B cell (primary cell): ENCODE measurements at regions not wholly inside any gene's neighbourhood (a gene's known extent, or its start where the extent isn't known, plus 50 kb on each side); places are given as distances from the start of the nearest gene placed in this dataset.

Experiments used
- ATAC-seq: fragments of 200-7000 bp; cut with Tn5 transposase; one replicate; pipeline ENCODE4 v1.10.0; 2021; ENCODE audit warnings: low read depth, mild to moderate bottlenecking, moderate number of reproducible peaks, moderate library complexity
- CTCF ChIA-PET: fragments of 350-600 bp; sonication (Branson Sonifier 250); formaldehyde crosslinking; loops from one replicate; lab custom pipeline; 2021; ENCODE audit warnings: antibody characterized with exemption, inconsistent platforms; lab: Charles Lee
- POLR2A ChIA-PET: fragments of 350-600 bp; sonication (Branson Sonifier 250); formaldehyde crosslinking; loops from one replicate; lab custom pipeline; 2021; ENCODE audit warnings: antibody characterized with exemption; lab: Charles Lee
- DNase-seq: peaks from one replicate; pipeline ENCODE4 v3.0.0; 2013
- H2AFZ ChIP-seq: 2 replicates; pipeline ENCODE4 v1.6.1; 2012; ENCODE audit warnings: mild to moderate bottlenecking, low read depth, low read length; ENCODE audit not compliant: insufficient read depth, poor library complexity, severe bottlenecking
- H3K27ac ChIP-seq, 2 donors: 1 replicate in 1 of 2; 2 replicates in 1 of 2; pipeline ENCODE4 v1.5.1; 2012 to 2013; ENCODE audit warnings: low read length in 2 of 2, mild to moderate bottlenecking in 2 of 2, moderate library complexity in 1 of 2
- H3K27me3 ChIP-seq, 4 experiments: fragments of 200-600 bp in 1 of 4; sonication (generic) in 1 of 4; replicated peaks in 1 of 4; 1 replicate in 2 of 4; 2 replicates in 2 of 4; pipeline versions ENCODE4 v1.6.1 to v1.7.0; 2013 to 2016; ENCODE audit warnings: low read length in 3 of 4, mild to moderate bottlenecking in 2 of 4, mixed read lengths in 1 of 4, moderate library complexity in 1 of 4; ENCODE audit not compliant: insufficient read depth in 4 of 4, control insufficient read depth in 3 of 4; ENCODE audit errors: control extremely low read depth in 1 of 4
- H3K36me3 ChIP-seq, 2 experiments: replicated peaks in 1 of 2; 1 replicate in 1 of 2; 2 replicates in 1 of 2; pipeline versions ENCODE4 v1.6.1 to v1.7.1; 2013; ENCODE audit warnings: low read length in 1 of 2; ENCODE audit not compliant: insufficient read depth in 2 of 2, control insufficient read depth in 1 of 2; ENCODE audit errors: control extremely low read depth in 1 of 2, extremely low read depth in 1 of 2
- H3K4me1 ChIP-seq, 2 donors: fragments of 200-600 bp in 1 of 2; sonication (generic) in 1 of 2; 1 replicate in 1 of 2; 2 replicates in 1 of 2; pipeline versions ENCODE4 v1.5.1 to v1.6.1; 2013 to 2017; ENCODE audit warnings: low read length in 2 of 2; ENCODE audit not compliant: control insufficient read depth in 2 of 2, insufficient read depth in 2 of 2
- H3K4me2 ChIP-seq: replicated peaks from 2 replicates; pipeline ENCODE3; 2012; ENCODE audit warnings: mild to moderate bottlenecking, low read depth, low read length; ENCODE audit not compliant: poor library complexity, severe bottlenecking
- H3K4me3 ChIP-seq, 5 experiments: fragments of 200-600 bp in 1 of 5; sonication (generic) in 1 of 5; 1 replicate in 3 of 5; 2 replicates in 2 of 5; pipeline versions ENCODE4 v1.5.1 to v1.7.0; 2011 to 2016; ENCODE audit warnings: low read length in 4 of 5, mild to moderate bottlenecking in 4 of 5, low read depth in 2 of 5, control low read depth in 1 of 5, moderate library complexity in 1 of 5; ENCODE audit not compliant: insufficient read depth in 1 of 5; ENCODE audit errors: control extremely low read depth in 1 of 5, extremely low read depth in 1 of 5
- H3K79me2 ChIP-seq: fragments of 200-600 bp; sonication (generic); one replicate; pipeline ENCODE4 v1.6.0; 2016; ENCODE audit warnings: low read length; ENCODE audit not compliant: control insufficient read depth, insufficient read depth
- H3K9ac ChIP-seq: fragments of 200-600 bp; sonication (generic); 2 replicates; pipeline ENCODE4 v1.6.1; 2017; ENCODE audit warnings: mild to moderate bottlenecking, low read length, moderate library complexity
- H3K9me3 ChIP-seq, 3 donors: one replicate each; pipeline versions ENCODE4 v1.6.1 to v1.7.1; 2013; ENCODE audit warnings: low read length in 2 of 3; ENCODE audit not compliant: control insufficient read depth in 2 of 3, insufficient read depth in 1 of 3; ENCODE audit errors: control extremely low read depth in 1 of 3
- H4K20me1 ChIP-seq: 2 replicates; pipeline ENCODE4 v1.6.0; 2012; ENCODE audit warnings: mild to moderate bottlenecking, low read length; ENCODE audit not compliant: insufficient read depth, control insufficient read depth, poor library complexity, severe bottlenecking
- H3K27ac Mint-ChIP-seq: one replicate; pipeline ENCODE4 v1.8.0; 2021; ENCODE audit warnings: mixed read lengths
- H3K27me3 Mint-ChIP-seq: one replicate; pipeline ENCODE4 v1.8.0; 2021; ENCODE audit warnings: mixed read lengths
- H3K4me1 Mint-ChIP-seq: one replicate; pipeline ENCODE4 v1.8.0; 2021; ENCODE audit warnings: mixed read lengths
- H3K4me3 Mint-ChIP-seq: one replicate; pipeline ENCODE4 v1.8.0; 2021; ENCODE audit warnings: mixed read lengths
- H3K9me3 Mint-ChIP-seq: one replicate; pipeline ENCODE4 v1.8.0; 2022; ENCODE audit warnings: mixed read lengths; ENCODE audit not compliant: insufficient read depth
- CTCF ChIP-seq: fragments of 200-600 bp; IDR thresholded peaks from one replicate; pipeline ENCODE4 v1.8.0; 2022; ENCODE audit warnings: antibody characterized with exemption, mild to moderate bottlenecking
- EZH2 ChIP-seq: IDR thresholded peaks from 2 replicates; pipeline ENCODE4 v1.6.1; 2012; ENCODE audit warnings: borderline replicate concordance, low read depth, mild to moderate bottlenecking, moderate library complexity, low read length; ENCODE audit not compliant: insufficient read depth, poor library complexity, severe bottlenecking
- WGBS: methylation state at CpG from one replicate; pipeline ENCODE4 v1.1.5; 2013; ENCODE audit warnings: missing lambda C conversion rate; ENCODE audit not compliant: insufficient coverage; 5-methylcytosine and 5-hydroxymethylcytosine counted together
- intact Hi-C: fragments of 100-400 bp; cut with micrococcal nuclease; formaldehyde crosslinking; loops from one replicate; pipeline ENCODE4 v1.10.0; 2022

- ATAC-seq (no peak), DNase-seq (no peak)
- no peak overlapping the region for H2AFZ ChIP-seq
- no peaks in the 10 kb centered on the region for H3K9me3 ChIP-seq
- no peaks in the 10 kb centered on the region for H3K4me1 ChIP-seq
- no peaks in the 10 kb centered on the region for H3K79me2 ChIP-seq
- H3K4me3 ChIP-seq: no peak overlapping the region
- no peak overlapping the region for H3K27ac Mint-ChIP-seq
- no peaks in the 10 kb centered on the region for H3K9me3 Mint-ChIP-seq
- no peaks in the 10 kb centered on the region for H3K4me1 Mint-ChIP-seq
- H4K20me1 ChIP-seq: no peaks in the 10 kb centered on the region
- no peak overlapping the region for H3K4me3 Mint-ChIP-seq
- intact Hi-C loops: no loop called here
- no peaks in the 10 kb centered on the region for H3K36me3 ChIP-seq
- H3K4me2 ChIP-seq: no peak overlapping the region
- no peaks in the 10 kb centered on the region for H3K27me3 ChIP-seq
- no peak overlapping the region for H3K9ac ChIP-seq
- WGBS: no CpG with 5 or more reads among the region's 1 CpG
- CTCF ChIA-PET: no interaction called here
- H3K27ac ChIP-seq: no peak overlapping the region
- TF ChIP-seq CTCF (no peak), EZH2 (no peak)
- no peaks in the 10 kb centered on the region for H3K27me3 Mint-ChIP-seq
- POLR2A ChIA-PET: no interaction called here
Measured at GRCh38 chr3:22334996-22335395, 584.0 kb upstream of the ZNF385D start.

DNA sequence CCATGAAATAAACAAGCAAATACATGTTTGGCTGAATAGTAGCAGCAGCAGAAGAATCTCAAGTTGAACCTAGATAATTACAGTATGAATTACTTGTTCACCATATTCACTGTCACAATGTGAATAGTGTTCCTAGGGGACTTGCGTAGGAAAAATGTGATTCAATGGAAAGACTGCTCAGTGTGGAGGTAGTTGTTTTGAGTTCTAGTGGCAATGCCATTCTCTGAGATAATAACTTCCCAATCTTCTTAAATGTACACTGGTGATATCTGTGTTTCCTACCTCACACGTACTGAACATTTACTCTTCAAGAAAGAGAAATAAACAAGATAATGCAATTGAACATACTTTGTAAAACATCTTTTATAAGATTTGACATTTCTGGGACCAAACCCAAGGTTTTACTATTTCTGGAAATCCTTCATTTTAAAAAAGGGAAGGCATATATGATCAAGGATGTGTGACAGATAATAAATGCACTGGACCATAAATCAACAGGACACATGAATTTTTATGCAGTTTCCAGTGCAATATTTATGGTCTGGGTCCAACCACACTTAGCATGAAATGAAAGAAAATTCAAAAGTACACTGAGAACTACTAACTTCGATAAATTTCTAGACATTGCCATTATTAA lies 598.3 kb upstream of the ZNF385D start:
- H3K9ac ChIP-seq: no peak overlapping the region
- H3K36me3 ChIP-seq: no peaks in the 10 kb centered on the region
- no peaks in the 10 kb centered on the region for H3K27me3 ChIP-seq
- H3K4me2 ChIP-seq: no peak overlapping the region
- intact Hi-C loops: no loop called here
- Mint-ChIP-seq H3K27me3 (no peaks in the 10 kb centered on the region), H3K4me3 (no peak overlapping the region), H3K27ac (no peak overlapping the region), H3K4me1 (no peaks in the 10 kb centered on the region), H3K9me3 (no peaks in the 10 kb centered on the region)
- TF ChIP-seq CTCF: no peak
- no peak for TF ChIP-seq EZH2
- no peak for ATAC-seq
- no CpG with 5 or more reads among the region's 3 CpGs for WGBS
- no peaks in the 10 kb centered on the region for H3K79me2 ChIP-seq
- H2AFZ ChIP-seq: no peak overlapping the region
- no peak overlapping the region for H3K4me3 ChIP-seq
- no peaks in the 10 kb centered on the region for H3K9me3 ChIP-seq
- no peak overlapping the region for H3K27ac ChIP-seq
- DNase-seq: no peak
- no peaks in the 10 kb centered on the region for H4K20me1 ChIP-seq
- CTCF ChIA-PET: no interaction called here
- no peaks in the 10 kb centered on the region for H3K4me1 ChIP-seq
- POLR2A ChIA-PET: no interaction called here
